Breast epithelium (tissue), 4 donors: ENCODE measurements at regions not wholly inside any gene's neighbourhood (a gene's known extent, or its start where the extent isn't known, plus 50 kb on each side); places are given as distances from the start of the nearest gene placed in this dataset.

Experiments
- DNase-seq, 2 donors: peaks; one replicate each; pipeline ENCODE4 v3.0.0-alpha.2; 2019; ENCODE audit warnings: low spot score in 2 of 2
- H3K27ac ChIP-seq, 2 donors: fragments of 200-600 bp; sonication (generic) in 1 of 2; one replicate each; pipeline ENCODE4 v1.5.1; 2016 to 2019; ENCODE audit warnings: mild to moderate bottlenecking in 1 of 2
- H3K27me3 ChIP-seq, 2 donors: fragments of 200-600 bp; sonication (generic) in 1 of 2; one replicate each; pipeline versions ENCODE4 v1.5.1 to v1.6.0; 2017 to 2019; ENCODE audit warnings: control low read depth in 1 of 2, mild to moderate bottlenecking in 1 of 2
- H3K36me3 ChIP-seq: fragments of 200-600 bp; one replicate; pipeline ENCODE4 v1.5.1; 2019
- H3K4me1 ChIP-seq, 2 donors: fragments of 200-600 bp; sonication (generic); one replicate each; pipeline ENCODE4 v1.5.1; 2016 to 2019; ENCODE audit warnings: control low read depth in 1 of 2
- H3K4me3 ChIP-seq, 3 donors: fragments of 200-600 bp; sonication (generic); 1 replicate in 2 of 3; 2 replicates in 1 of 3; pipeline ENCODE4 v1.5.1; 2016 to 2019; ENCODE audit warnings: mild to moderate bottlenecking in 3 of 3, moderate library complexity in 2 of 3
- H3K9me3 ChIP-seq, 2 donors: fragments of 200-600 bp; sonication (generic) in 1 of 2; one replicate each; pipeline ENCODE4 v1.5.1; 2016 to 2019; ENCODE audit warnings: control low read depth in 1 of 2
- POLR2A ChIP-seq: fragments of 450-650 bp; IDR thresholded peaks from one replicate; pipeline ENCODE4 v1.6.1; 2016; ENCODE audit warnings: antibody characterized with exemption, mild to moderate bottlenecking, moderate library complexity
- POLR2AphosphoS5 ChIP-seq, 3 donors: sonication (generic); formaldehyde crosslinking; IDR thresholded peaks; one replicate each; pipeline ENCODE4 v1.6.1; 2017; ENCODE audit warnings: antibody characterized with exemption in 3 of 3
- intact Hi-C: fragments of 100-400 bp; cut with DNase I; formaldehyde crosslinking; loops from one replicate; pipeline ENCODE4 v1.15.1; 2023; ENCODE audit warnings: low total_unique reads
- TF ChIP-seq, protein P1 (sequence below), 3 donors: fragments of 450-650 bp; IDR thresholded peaks; one replicate each; pipeline ENCODE4 v1.5.1; 2016 to 2017; ENCODE audit warnings: antibody characterized with exemption in 3 of 3, mild to moderate bottlenecking in 3 of 3, moderate library complexity in 3 of 3

DNA sequence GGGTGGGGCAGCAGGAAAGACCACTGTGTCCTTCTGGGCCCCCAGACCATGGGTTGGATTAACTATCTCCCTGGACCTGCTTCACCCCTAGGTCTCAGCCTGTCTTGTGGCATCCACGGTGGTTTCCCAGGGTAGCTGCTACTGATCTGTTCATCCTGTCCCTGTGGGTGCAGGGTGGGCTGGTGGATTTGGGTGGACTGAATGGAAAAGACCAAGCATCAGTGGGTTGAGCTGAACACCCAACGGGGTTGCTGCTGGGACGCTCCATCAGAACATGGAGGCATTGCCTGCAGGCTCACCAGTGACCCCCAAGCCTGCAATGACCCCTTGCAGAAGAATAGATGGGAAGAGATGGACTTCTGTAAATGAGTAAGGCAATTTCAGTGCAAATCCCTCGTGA is 812.1 kb downstream of the TBC1D22A start:
- intact Hi-C loops: no loop called here
- no peaks in the 10 kb centered on the region for H3K9me3 ChIP-seq
- no peaks in the 10 kb centered on the region for H3K36me3 ChIP-seq
- H3K27ac ChIP-seq: no peak overlapping the region
- H3K4me3 ChIP-seq: no peak overlapping the region
- TF ChIP-seq, protein P1, sequence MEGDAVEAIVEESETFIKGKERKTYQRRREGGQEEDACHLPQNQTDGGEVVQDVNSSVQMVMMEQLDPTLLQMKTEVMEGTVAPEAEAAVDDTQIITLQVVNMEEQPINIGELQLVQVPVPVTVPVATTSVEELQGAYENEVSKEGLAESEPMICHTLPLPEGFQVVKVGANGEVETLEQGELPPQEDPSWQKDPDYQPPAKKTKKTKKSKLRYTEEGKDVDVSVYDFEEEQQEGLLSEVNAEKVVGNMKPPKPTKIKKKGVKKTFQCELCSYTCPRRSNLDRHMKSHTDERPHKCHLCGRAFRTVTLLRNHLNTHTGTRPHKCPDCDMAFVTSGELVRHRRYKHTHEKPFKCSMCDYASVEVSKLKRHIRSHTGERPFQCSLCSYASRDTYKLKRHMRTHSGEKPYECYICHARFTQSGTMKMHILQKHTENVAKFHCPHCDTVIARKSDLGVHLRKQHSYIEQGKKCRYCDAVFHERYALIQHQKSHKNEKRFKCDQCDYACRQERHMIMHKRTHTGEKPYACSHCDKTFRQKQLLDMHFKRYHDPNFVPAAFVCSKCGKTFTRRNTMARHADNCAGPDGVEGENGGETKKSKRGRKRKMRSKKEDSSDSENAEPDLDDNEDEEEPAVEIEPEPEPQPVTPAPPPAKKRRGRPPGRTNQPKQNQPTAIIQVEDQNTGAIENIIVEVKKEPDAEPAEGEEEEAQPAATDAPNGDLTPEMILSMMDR (IDR thresholded peaks at IDR 0.05): no peak
- no peak for TF ChIP-seq POLR2AphosphoS5 (IDR thresholded peaks at IDR 0.05)
- TF ChIP-seq POLR2A: no peak
- no peak for DNase-seq
- H3K4me1 ChIP-seq: no peaks in the 10 kb centered on the region
- peaks cover 0 to 11% of the 10 kb centered on the region in 2 donors for H3K27me3 ChIP-seq

DNA sequence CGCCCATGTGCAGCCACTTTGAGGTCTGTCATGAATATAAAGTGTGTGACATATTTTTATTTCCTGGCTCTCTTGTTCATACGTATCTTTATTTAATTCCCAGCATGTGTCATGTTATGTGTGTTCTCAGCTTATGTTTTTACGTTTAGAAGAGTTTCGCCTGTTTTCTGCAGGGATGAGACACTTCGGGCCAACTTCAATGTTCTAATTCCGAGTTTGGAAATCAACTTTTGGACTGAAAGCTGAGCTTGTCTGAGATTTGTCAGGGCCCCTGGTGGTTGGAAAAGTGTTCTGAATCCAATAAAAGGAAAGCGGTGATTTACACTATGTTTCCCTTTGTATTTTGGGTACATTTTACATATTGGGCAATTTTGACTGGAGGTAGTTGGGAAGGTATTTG is 810.7 kb downstream of the TBC1D22A start:
- H3K4me3 ChIP-seq: no peak overlapping the region
- H3K4me1 ChIP-seq: no peaks in the 10 kb centered on the region
- TF ChIP-seq, protein P1 (IDR thresholded peaks at IDR 0.05): no peak
- no peak overlapping the region for H3K27ac ChIP-seq
- peaks cover 0 to 11% of the 10 kb centered on the region in 2 donors for H3K27me3 ChIP-seq
- no peaks in the 10 kb centered on the region for H3K9me3 ChIP-seq
- no peak for DNase-seq
- intact Hi-C loops: no loop called here
- H3K36me3 ChIP-seq: no peaks in the 10 kb centered on the region

DNA sequence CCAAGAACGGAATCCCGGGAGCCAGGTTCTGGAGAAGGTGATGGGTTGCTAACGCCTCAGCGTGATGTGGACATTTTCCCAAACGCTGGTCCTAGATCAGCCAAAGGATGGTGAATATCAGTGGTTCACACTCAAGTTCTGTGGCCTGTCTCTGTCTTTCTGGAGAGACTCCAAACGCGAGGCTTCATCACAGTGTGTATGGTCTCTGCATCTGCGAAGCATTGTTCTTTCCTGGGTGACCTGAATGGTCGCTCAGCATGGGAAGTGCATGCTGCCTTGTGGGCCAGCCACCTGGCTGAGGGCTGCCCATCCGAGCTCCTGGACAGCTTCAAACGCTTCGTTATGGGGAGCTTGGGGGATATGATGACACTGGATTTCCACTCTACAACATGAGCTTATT is 810.0 kb downstream of the TBC1D22A start:
- no peaks in the 10 kb centered on the region for H3K9me3 ChIP-seq
- no peak overlapping the region for H3K27ac ChIP-seq
- intact Hi-C loops: no loop called here
- H3K27me3 ChIP-seq: peaks cover 0 to 11% of the 10 kb centered on the region in 2 donors
- TF ChIP-seq POLR2AphosphoS5 (IDR thresholded peaks at IDR 0.05) (no peak), POLR2A (no peak)
- TF ChIP-seq, protein P1 (IDR thresholded peaks at IDR 0.05): no peak
- no peaks in the 10 kb centered on the region for H3K4me1 ChIP-seq
- no peak overlapping the region for H3K4me3 ChIP-seq
- no peak for DNase-seq
- H3K36me3 ChIP-seq: no peaks in the 10 kb centered on the region

DNA sequence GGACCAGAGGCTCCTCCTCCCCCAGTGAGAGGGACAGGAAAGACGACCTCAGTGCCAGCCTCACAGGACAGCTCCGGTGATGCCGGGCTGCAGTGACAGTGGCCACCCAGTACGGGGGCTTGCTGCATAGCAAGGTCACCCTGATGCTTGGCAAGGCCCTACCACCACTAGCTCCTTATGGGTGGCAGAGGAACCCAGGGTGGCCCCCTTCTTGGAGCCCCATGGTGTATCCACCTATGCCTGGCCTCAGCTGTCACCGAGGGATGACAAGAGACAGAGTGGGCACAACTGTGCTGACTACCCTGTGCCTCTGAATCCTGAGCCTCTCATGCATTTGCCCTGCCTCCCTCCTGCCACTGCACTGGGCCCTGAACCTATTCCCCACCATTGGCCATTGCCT is 809.2 kb downstream of the TBC1D22A start:
- H3K9me3 ChIP-seq: no peaks in the 10 kb centered on the region
- H3K27me3 ChIP-seq: peaks cover 0 to 8% of the 10 kb centered on the region in 2 donors
- H3K27ac ChIP-seq: no peak overlapping the region
- no peaks in the 10 kb centered on the region for H3K4me1 ChIP-seq
- no peaks in the 10 kb centered on the region for H3K36me3 ChIP-seq
- TF ChIP-seq, protein P1 (IDR thresholded peaks at IDR 0.05): no peak
- TF ChIP-seq POLR2AphosphoS5 (IDR thresholded peaks at IDR 0.05): no peak
- TF ChIP-seq POLR2A: no peak
- DNase-seq: no peak
- intact Hi-C loops: no loop called here
- no peak overlapping the region for H3K4me3 ChIP-seq

DNA sequence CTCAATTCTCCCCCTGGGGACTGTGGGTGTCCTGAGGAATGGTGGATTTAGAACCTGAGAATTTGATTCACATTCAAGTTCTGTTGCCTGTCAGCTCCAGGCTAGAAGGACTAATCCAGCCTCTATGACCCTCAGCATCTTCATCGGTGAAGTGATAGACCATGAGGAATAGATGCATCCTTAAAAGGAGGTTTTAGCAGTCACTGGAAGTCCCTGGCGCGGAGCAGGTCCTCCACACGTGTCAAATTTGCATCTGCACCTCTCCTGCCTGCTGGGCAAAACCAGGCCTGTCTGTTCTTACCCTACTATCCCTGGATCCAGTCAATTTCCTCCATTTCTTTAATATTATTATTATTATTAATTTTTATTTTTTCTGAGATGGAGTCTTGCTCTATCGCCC is 808.4 kb downstream of the TBC1D22A start:
- no peak overlapping the region for H3K27ac ChIP-seq
- peaks cover 0 to 11% of the 10 kb centered on the region in 2 donors for H3K27me3 ChIP-seq
- intact Hi-C loops: no loop called here
- H3K4me3 ChIP-seq: no peak overlapping the region
- H3K9me3 ChIP-seq: no peaks in the 10 kb centered on the region
- H3K4me1 ChIP-seq: no peaks in the 10 kb centered on the region
- DNase-seq: no peak
- no peak for TF ChIP-seq POLR2AphosphoS5 (IDR thresholded peaks at IDR 0.05)
- TF ChIP-seq POLR2A: no peak
- TF ChIP-seq, protein P1 (IDR thresholded peaks at IDR 0.05): no peak
- H3K36me3 ChIP-seq: no peaks in the 10 kb centered on the region
